ENCODE measurements at regions not wholly inside any gene's neighbourhood (a gene's known extent, or its start where the extent isn't known, plus 50 kb on each side); places are given as distances from the start of the nearest gene placed in this dataset.

- Mint-ChIP-seq H3K27me3 (ENCODE audit: insufficient read depth, low read depth, poor library complexity) (no peaks in the 10 kb centered on the region), H3K27ac (no peak overlapping the region), H3K36me3 (ENCODE audit: low read depth) (no peaks in the 10 kb centered on the region), H3K4me3 (no peak overlapping the region), H3K9me3 (no peaks in the 10 kb centered on the region; the same call in 2 of the 3 replicates), H3K4me1 (peaks cover 3% of the 10 kb centered on the region; the same call in 2 of the 3 replicates)
- Histone ChIP-seq H3K9me2 (ENCODE audit: insufficient read depth) (no peaks in the 10 kb centered on the region), H3K4me3 (no peak overlapping the region), H3K27ac (ENCODE audit: low read depth) (no peak overlapping the region), H2AFZ (no peak overlapping the region), H3F3A (replicated peaks; ENCODE audit: low read depth) (no peaks in the 10 kb centered on the region), H3K27me3 (ENCODE audit: insufficient read depth) (no peaks in the 10 kb centered on the region), H3K79me2 (replicated peaks; ENCODE audit: insufficient read depth) (no peaks in the 10 kb centered on the region), H4K20me1 (replicated peaks; ENCODE audit: insufficient read depth) (no peaks in the 10 kb centered on the region), H3K4me2 (no peak overlapping the region), H3K4me1 (ENCODE audit: insufficient read depth) (no peaks in the 10 kb centered on the region), H3K36me3 (ENCODE audit: insufficient read depth) (no peaks in the 10 kb centered on the region)
- DNase-seq (ENCODE audit: low spot score) (no peak), ATAC-seq (no peak)
- no peak for TF ChIP-seq EZH2phosphoT487 (IDR thresholded peaks at IDR 0.05; ENCODE audit: unreplicated experiment)
- no peak for TF ChIP-seq CREB1 (CRISPR knock-in tag; IDR thresholded peaks at IDR 0.05; ENCODE audit: low read depth)
- no peak for TF ChIP-seq ZNF462 (CRISPR knock-in tag; IDR thresholded peaks at IDR 0.05)
- no peak for TF ChIP-seq ETS1 (IDR thresholded peaks at IDR 0.05)
- no peak for TF ChIP-seq JUNB (IDR thresholded peaks at IDR 0.05; ENCODE audit: unreplicated experiment)
- TF ChIP-seq POLR2AphosphoS5 (IDR thresholded peaks at IDR 0.05; ENCODE audit: low read depth) = no peak
- TF ChIP-seq CTCF (conservative IDR thresholded peaks at IDR 0.05; ENCODE audit: low read depth in 2 of 2) = no peak
- TF ChIP-seq REST (IDR thresholded peaks at IDR 0.05; ENCODE audit: unreplicated experiment) = no peak
Observed at GRCh38 chr17:63331301-63332061, 114.6 kb downstream of the CYB561 start.
